GM12873 (cell line): ENCODE measurements at regions not wholly inside any gene's neighbourhood (a gene's known extent, or its start where the extent isn't known, plus 50 kb on each side); places are given as distances from the start of the nearest gene placed in this dataset.

Source experiments
- TF ChIP-seq, protein P1 (sequence below): IDR thresholded peaks from 2 replicates; pipeline ENCODE4 v1.5.1; 2012; ENCODE audit warnings: low read depth, mild to moderate bottlenecking, moderate library complexity, low read length, control low read depth; ENCODE audit not compliant: insufficient read depth; ENCODE audit errors: missing control alignments

DNA sequence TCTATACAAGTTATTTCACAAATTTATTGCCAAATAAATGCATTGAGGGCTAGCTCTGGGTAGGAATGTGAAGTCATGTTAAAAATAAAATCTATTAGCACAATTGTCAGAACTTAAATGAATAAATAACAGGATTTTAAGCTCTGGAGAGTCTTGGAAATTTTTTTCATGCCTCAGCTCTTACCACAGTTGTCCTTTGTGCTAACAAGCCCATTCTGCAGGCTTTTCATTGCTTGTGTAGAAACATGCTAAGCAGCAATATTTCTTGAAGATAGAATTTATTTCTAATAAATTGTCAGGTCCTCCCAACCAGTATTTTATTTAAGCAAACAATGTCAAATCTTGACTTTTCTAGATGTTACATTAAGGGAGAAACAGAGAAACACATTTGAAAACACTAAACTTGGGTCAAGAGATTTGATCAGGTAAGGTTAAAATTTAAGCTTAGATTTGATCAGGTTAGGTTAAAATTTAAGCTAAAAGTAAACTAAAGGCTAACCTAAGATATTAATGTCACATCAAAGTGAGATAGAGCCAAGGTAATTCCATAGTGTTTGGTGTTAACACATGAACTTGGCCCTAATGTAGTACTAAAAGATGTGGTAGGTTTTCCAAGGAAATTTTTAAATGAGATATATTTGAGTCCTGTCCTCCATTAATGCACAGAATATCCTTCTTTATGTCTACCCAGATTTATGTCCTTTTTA, 179.1 kb upstream of the IL1RAPL1 start:
- TF ChIP-seq, protein P1, sequence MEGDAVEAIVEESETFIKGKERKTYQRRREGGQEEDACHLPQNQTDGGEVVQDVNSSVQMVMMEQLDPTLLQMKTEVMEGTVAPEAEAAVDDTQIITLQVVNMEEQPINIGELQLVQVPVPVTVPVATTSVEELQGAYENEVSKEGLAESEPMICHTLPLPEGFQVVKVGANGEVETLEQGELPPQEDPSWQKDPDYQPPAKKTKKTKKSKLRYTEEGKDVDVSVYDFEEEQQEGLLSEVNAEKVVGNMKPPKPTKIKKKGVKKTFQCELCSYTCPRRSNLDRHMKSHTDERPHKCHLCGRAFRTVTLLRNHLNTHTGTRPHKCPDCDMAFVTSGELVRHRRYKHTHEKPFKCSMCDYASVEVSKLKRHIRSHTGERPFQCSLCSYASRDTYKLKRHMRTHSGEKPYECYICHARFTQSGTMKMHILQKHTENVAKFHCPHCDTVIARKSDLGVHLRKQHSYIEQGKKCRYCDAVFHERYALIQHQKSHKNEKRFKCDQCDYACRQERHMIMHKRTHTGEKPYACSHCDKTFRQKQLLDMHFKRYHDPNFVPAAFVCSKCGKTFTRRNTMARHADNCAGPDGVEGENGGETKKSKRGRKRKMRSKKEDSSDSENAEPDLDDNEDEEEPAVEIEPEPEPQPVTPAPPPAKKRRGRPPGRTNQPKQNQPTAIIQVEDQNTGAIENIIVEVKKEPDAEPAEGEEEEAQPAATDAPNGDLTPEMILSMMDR, result no peak

DNA sequence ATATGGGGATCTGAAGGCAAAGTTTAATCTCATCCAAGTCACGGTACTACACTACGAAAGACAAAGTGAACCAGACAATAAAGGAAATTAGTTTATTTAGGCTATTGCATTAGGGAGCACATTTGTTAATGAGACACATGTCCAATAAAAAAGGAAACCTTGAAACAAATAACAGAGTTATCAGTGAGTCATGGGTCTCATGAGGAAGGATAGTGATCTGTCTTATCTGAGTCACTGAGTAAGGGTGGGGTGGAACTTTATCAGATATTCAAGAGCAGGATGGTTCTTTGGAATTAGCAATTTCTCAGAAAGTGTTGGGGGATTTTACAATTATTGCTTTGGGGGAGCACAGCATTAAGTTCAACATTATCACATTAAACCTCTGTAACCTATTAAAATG, 188.9 kb upstream of the IL1RAPL1 start:
- TF ChIP-seq, protein P1, result no peak

GRCh38 chrX:28391528-28391927, 195.7 kb upstream of the IL1RAPL1 start:
- TF ChIP-seq, protein P1, result no peak

- TF ChIP-seq, protein P1, result no peak
These were observed 208.1 kb upstream of the IL1RAPL1 start for GRCh38 chrX:28379103-28379502.

- TF ChIP-seq, protein P1, result no peak
These were observed 235.4 kb upstream of the IL1RAPL1 start for GRCh38 chrX:28351801-28352200.

- TF ChIP-seq, protein P1, result no peak
These were observed 237.4 kb upstream of the IL1RAPL1 start for GRCh38 chrX:28349888-28350287.

DNA sequence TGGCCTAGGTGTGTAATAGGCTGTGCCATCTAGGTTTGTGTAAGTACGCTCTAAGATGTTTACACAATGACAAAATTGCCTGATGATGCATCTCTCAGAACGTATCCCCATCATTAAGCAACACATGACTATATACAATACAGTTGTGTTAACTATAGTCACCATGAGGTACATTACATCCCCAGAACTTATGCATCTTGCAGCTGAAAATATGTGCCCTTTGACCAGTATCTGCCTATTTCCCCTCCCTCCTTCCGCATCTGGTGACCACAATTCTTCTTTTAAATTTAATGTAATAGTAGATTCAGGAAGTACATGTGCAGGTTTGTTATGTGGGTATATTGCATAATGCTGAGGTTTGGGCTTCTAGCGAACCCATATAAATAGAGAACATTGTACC, 239.8 kb upstream of the IL1RAPL1 start:
- TF ChIP-seq, protein P1, result no peak

DNA sequence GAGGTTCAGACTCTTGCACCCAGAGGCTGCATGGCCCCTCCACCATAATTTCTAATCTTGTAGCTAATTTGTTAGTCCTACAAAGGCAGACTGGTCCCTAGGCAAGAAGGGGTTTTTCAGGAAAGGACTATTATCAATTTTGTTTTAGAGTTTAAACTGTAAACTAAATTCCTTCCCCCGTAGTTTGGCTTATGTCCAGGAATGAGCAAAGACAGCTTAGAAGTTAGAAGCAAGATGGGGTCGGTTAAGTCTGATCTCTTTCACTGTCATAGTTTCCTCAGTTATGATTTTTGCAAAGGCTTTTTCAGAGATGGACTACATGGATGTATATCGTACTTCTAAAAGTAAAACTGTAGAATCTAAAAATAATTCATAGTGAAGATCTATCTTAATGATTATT, 258.1 kb upstream of the IL1RAPL1 start:
- TF ChIP-seq, protein P1, result no peak
